H9 (cell line): ENCODE measurements at regions not wholly inside any gene's neighbourhood (a gene's known extent, or its start where the extent isn't known, plus 50 kb on each side); places are given as distances from the start of the nearest gene placed in this dataset.

Experiments
- DNase-seq: peaks from one replicate; pipeline ENCODE4 v3.0.0-alpha.2; 2017
- H2AFZ ChIP-seq: one replicate; pipeline ENCODE4 v1.6.1; 2013; ENCODE audit warnings: mild to moderate bottlenecking, low read length, control low read depth, moderate library complexity
- H2AK5ac ChIP-seq: 2 replicates; pipeline ENCODE4 v1.6.1; 2013; ENCODE audit warnings: low read length, control low read depth, mixed read lengths; ENCODE audit not compliant: insufficient read length
- H2BK120ac ChIP-seq: one replicate; pipeline ENCODE4 v1.6.1; 2013; ENCODE audit warnings: low read depth, mild to moderate bottlenecking, low read length, control low read depth, inconsistent platforms; ENCODE audit not compliant: poor library complexity, severe bottlenecking
- H2BK12ac ChIP-seq: 2 replicates; pipeline ENCODE4 v1.6.1; 2013; ENCODE audit warnings: low read length, control low read depth, mixed read lengths, low read depth; ENCODE audit not compliant: insufficient read length
- H2BK15ac ChIP-seq: 2 replicates; pipeline ENCODE4 v1.6.1; 2013; ENCODE audit warnings: low read depth, low read length, control low read depth
- H2BK20ac ChIP-seq: one replicate; pipeline ENCODE4 v1.6.1; 2013; ENCODE audit warnings: low read depth, mild to moderate bottlenecking, low read length, control low read depth, inconsistent platforms; ENCODE audit not compliant: poor library complexity, severe bottlenecking
- H2BK5ac ChIP-seq: 2 replicates; pipeline ENCODE4 v1.6.1; 2013; ENCODE audit warnings: low read length, control low read depth, mixed read lengths; ENCODE audit not compliant: insufficient read length
- H3K14ac ChIP-seq: 2 replicates; pipeline ENCODE4 v1.6.1; 2013; ENCODE audit warnings: low read length, control low read depth; ENCODE audit not compliant: insufficient read depth
- H3K18ac ChIP-seq: 2 replicates; pipeline ENCODE4 v1.6.1; 2013; ENCODE audit warnings: low read depth, mild to moderate bottlenecking, mixed read lengths, low read length, control low read depth; ENCODE audit not compliant: insufficient read length
- H3K23ac ChIP-seq: 2 replicates; pipeline ENCODE4 v1.6.1; 2013; ENCODE audit warnings: low read length, control low read depth, mixed read lengths, low read depth; ENCODE audit not compliant: insufficient read length
- H3K23me2 ChIP-seq: 2 replicates; pipeline ENCODE4 v1.6.1; 2013; ENCODE audit warnings: low read depth, mild to moderate bottlenecking, mixed read lengths, low read length, control low read depth; ENCODE audit not compliant: insufficient read length, poor library complexity, severe bottlenecking
- H3K27ac ChIP-seq: 2 replicates; pipeline ENCODE4 v1.5.1; 2013; ENCODE audit warnings: low read length, control low read depth, mixed read lengths, low read depth; ENCODE audit not compliant: insufficient read length
- H3K27me3 ChIP-seq: 2 replicates; pipeline ENCODE4 v1.6.1; 2013; ENCODE audit warnings: low read length, control low read depth, inconsistent platforms; ENCODE audit not compliant: insufficient read depth
- H3K4ac ChIP-seq: 2 replicates; pipeline ENCODE4 v1.6.1; 2013; ENCODE audit warnings: low read depth, mild to moderate bottlenecking, control low read depth, inconsistent platforms, low read length, moderate library complexity
- H3K4me1 ChIP-seq: 2 replicates; pipeline ENCODE4 v1.6.1; 2013; ENCODE audit warnings: low read length, control low read depth, inconsistent platforms; ENCODE audit not compliant: insufficient read depth
- H3K4me2 ChIP-seq: 2 replicates; pipeline ENCODE4 v1.6.1; 2013; ENCODE audit warnings: low read length, control low read depth, mixed read lengths; ENCODE audit not compliant: insufficient read length, insufficient read depth
- H3K56ac ChIP-seq: 2 replicates; pipeline ENCODE4 v1.6.1; 2013; ENCODE audit warnings: low read depth, mild to moderate bottlenecking, mixed read lengths, low read length, control low read depth; ENCODE audit not compliant: insufficient read length
- H3K79me1 ChIP-seq: 2 replicates; pipeline ENCODE4 v1.6.1; 2013; ENCODE audit warnings: low read depth, mild to moderate bottlenecking, moderate library complexity, low read length, control low read depth, inconsistent platforms; ENCODE audit not compliant: insufficient read depth, poor library complexity, severe bottlenecking
- H3K79me2 ChIP-seq: 2 replicates; pipeline ENCODE4 v1.6.1; 2013; ENCODE audit warnings: low read length, control low read depth, inconsistent platforms; ENCODE audit not compliant: insufficient read depth
- H3K9ac ChIP-seq: 2 replicates; pipeline ENCODE4 v1.6.1; 2013; ENCODE audit warnings: low read length, control low read depth, mixed read lengths; ENCODE audit not compliant: insufficient read length; ENCODE audit errors: extremely low read depth
- H3K9me3 ChIP-seq: one replicate; pipeline ENCODE4 v1.6.1; 2013; ENCODE audit warnings: low read depth, low read length, inconsistent platforms; ENCODE audit not compliant: control insufficient read depth
- H3T11ph ChIP-seq: one replicate; pipeline ENCODE4 v1.6.1; 2013; ENCODE audit warnings: mild to moderate bottlenecking, low read length, control low read depth, inconsistent platforms
- H4K20me1 ChIP-seq: one replicate; pipeline ENCODE4 v1.6.1; 2013; ENCODE audit not compliant: control insufficient read depth, insufficient read length, insufficient read depth
- H4K5ac ChIP-seq: 2 replicates; pipeline ENCODE4 v1.6.1; 2013; ENCODE audit warnings: low read depth, mild to moderate bottlenecking, mixed read lengths, low read length, control low read depth; ENCODE audit not compliant: insufficient read length
- H4K8ac ChIP-seq: replicated peaks from 2 replicates; pipeline ENCODE4 v1.6.1; 2013; ENCODE audit warnings: low read length, control low read depth, mixed read lengths, low read depth; ENCODE audit not compliant: insufficient read length
- H4K91ac ChIP-seq: 2 replicates; pipeline ENCODE4 v1.6.1; 2013; ENCODE audit warnings: low read depth, mild to moderate bottlenecking, moderate library complexity, mixed read lengths, low read length, control low read depth; ENCODE audit not compliant: insufficient read length
- H3K27ac Mint-ChIP-seq, 3 experiments: 2 replicates in 2 of 3; 3 replicates in 1 of 3; pipeline ENCODE4 v1.8.0; 2020 to 2021; ENCODE audit warnings: mixed read lengths in 3 of 3, mild to moderate bottlenecking in 1 of 3, moderate library complexity in 1 of 3
- H3K27me3 Mint-ChIP-seq: 2 replicates; pipeline ENCODE4 v1.8.0; 2021; ENCODE audit warnings: low read depth, mild to moderate bottlenecking, moderate library complexity, mixed read lengths
- H3K36me3 Mint-ChIP-seq, 3 experiments: 2 replicates in 2 of 3; 3 replicates in 1 of 3; pipeline ENCODE4 v1.8.0; 2020 to 2021; ENCODE audit warnings: low read depth in 3 of 3, mixed read lengths in 3 of 3; ENCODE audit not compliant: insufficient read depth in 1 of 3
- H3K4me1 Mint-ChIP-seq, 2 experiments: 2 replicates each; pipeline ENCODE4 v1.8.0; 2020; ENCODE audit warnings: mixed read lengths in 2 of 2
- H3K4me3 Mint-ChIP-seq, 2 experiments: 2 replicates in 1 of 2; 3 replicates in 1 of 2; pipeline ENCODE4 v1.8.0; 2020 to 2021; ENCODE audit warnings: mild to moderate bottlenecking in 2 of 2, mixed read lengths in 2 of 2, moderate library complexity in 1 of 2
- H3K9me3 Mint-ChIP-seq, 2 experiments: 2 replicates in 1 of 2; 3 replicates in 1 of 2; pipeline ENCODE4 v1.8.0; 2020; ENCODE audit warnings: mild to moderate bottlenecking in 2 of 2, mixed read lengths in 2 of 2, moderate library complexity in 1 of 2
- WGBS: extraction: QIAGEN DNeasy Blood & Tissue Kit; methylation state at CpG from one replicate; pipeline ENCODE4 v1.1.7; 2013; ENCODE audit warnings: missing lambda C conversion rate, low lambda C conversion rate, mixed read lengths; ENCODE audit not compliant: insufficient read length; ENCODE audit errors: extremely low coverage; 5-methylcytosine and 5-hydroxymethylcytosine counted together
- TF ChIP-seq, protein P1 (sequence below): fragments of 200-600 bp; sonication (generic); conservative IDR thresholded peaks from 3 replicates; pipeline ENCODE4 v1.8.0; 2021; ENCODE audit warnings: antibody characterized with exemption, mild to moderate bottlenecking

DNA sequence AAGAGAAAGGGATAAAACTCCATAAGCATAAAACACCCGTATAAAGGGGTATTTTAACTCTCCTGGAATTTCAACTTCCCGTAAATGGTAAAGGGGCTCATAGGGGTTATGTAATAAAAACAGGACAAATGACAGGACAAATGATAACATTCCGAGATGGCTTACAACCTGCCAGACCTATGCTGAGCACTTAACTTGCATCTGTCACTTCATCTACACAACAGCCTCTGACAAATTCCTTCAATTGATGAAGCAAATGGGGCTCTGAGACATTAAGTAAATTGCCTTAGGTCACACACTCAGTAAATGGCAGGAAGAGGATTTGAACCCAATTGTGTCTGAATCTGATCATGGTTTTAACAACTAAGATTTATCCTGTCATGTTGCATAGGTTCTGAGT, 327.6 kb upstream of the SNX7 start:
- H2BK15ac ChIP-seq: no peak overlapping the region
- H2BK12ac ChIP-seq: no peak overlapping the region
- H3T11ph ChIP-seq: no peak overlapping the region
- H3K14ac ChIP-seq: no peak overlapping the region
- H3K4me2 ChIP-seq: no peak overlapping the region
- H3K18ac ChIP-seq: no peak overlapping the region
- no peaks in the 10 kb centered on the region for H3K79me2 ChIP-seq
- H3K4me1 ChIP-seq: no peaks in the 10 kb centered on the region
- no peak overlapping the region for H3K56ac ChIP-seq
- Mint-ChIP-seq H3K4me3 (no peak overlapping the region), H3K4me1 (0 out of 4 replicates have a peak, but pooled peaks cover 3% of the 10 kb centered on the region in 2 experiments), H3K27me3 (no peaks in the 10 kb centered on the region; the same call in 1 of the 2 replicates), H3K27ac (no peak overlapping the region), H3K36me3 (no peaks in the 10 kb centered on the region), H3K9me3 (no peaks in the 10 kb centered on the region)
- H3K27me3 ChIP-seq: no peaks in the 10 kb centered on the region
- no peaks in the 10 kb centered on the region for H3K79me1 ChIP-seq
- H3K23me2 ChIP-seq: no peaks in the 10 kb centered on the region
- no peak overlapping the region for H3K4ac ChIP-seq
- no peak overlapping the region for H3K27ac ChIP-seq
- no peak overlapping the region for H2BK5ac ChIP-seq
- H3K9me3 ChIP-seq: no peaks in the 10 kb centered on the region
- no peak overlapping the region for H2BK20ac ChIP-seq
- no CpG with 5 or more reads among the region's 3 CpGs for WGBS
- no peak overlapping the region for H3K9ac ChIP-seq
- TF ChIP-seq, protein P1, sequence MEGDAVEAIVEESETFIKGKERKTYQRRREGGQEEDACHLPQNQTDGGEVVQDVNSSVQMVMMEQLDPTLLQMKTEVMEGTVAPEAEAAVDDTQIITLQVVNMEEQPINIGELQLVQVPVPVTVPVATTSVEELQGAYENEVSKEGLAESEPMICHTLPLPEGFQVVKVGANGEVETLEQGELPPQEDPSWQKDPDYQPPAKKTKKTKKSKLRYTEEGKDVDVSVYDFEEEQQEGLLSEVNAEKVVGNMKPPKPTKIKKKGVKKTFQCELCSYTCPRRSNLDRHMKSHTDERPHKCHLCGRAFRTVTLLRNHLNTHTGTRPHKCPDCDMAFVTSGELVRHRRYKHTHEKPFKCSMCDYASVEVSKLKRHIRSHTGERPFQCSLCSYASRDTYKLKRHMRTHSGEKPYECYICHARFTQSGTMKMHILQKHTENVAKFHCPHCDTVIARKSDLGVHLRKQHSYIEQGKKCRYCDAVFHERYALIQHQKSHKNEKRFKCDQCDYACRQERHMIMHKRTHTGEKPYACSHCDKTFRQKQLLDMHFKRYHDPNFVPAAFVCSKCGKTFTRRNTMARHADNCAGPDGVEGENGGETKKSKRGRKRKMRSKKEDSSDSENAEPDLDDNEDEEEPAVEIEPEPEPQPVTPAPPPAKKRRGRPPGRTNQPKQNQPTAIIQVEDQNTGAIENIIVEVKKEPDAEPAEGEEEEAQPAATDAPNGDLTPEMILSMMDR: no peak
- no peak overlapping the region for H4K8ac ChIP-seq
- H4K91ac ChIP-seq: no peak overlapping the region
- no peaks in the 10 kb centered on the region for H4K20me1 ChIP-seq
- no peak overlapping the region for H3K23ac ChIP-seq
- H2AFZ ChIP-seq: no peak overlapping the region
- H2AK5ac ChIP-seq: no peak overlapping the region
- H4K5ac ChIP-seq: no peak overlapping the region
- H2BK120ac ChIP-seq: no peak overlapping the region
- DNase-seq: no peak
